ENCODE measurements at regions not wholly inside any gene's neighbourhood (a gene's known extent, or its start where the extent isn't known, plus 50 kb on each side); places are given as distances from the start of the nearest gene placed in this dataset.
"Not testable (repeated sequence)": the region's sequence is repeated elsewhere in the genome, so short reads cannot be mapped to it uniquely, and the experiment has no call there.

DNA sequence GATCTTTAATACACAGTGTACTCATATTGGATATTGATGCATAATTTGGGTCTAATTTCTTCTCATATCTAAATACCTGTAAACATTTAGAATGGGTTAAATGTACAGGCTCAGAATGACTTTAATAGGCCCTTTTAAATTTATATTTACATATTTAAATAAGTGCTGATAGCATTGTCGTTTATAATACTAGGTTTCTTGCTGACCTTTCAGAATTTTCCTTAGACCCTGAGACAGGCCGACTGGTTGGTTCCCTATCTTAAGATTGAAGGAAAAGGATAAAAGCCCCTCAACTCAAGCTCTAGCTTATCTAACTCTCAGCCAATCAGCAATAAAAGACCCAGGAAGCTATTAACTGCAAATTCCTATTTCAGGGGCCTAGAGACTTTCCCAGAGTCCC lies 67.8 kb upstream of the HNMT start:
- DNase-seq (ENCODE audit: low read depth) = no peak
- no peak overlapping the region for H3K4me3 ChIP-seq (ENCODE audit: control insufficient read depth, low read depth, low read length)
- TF ChIP-seq, protein P1, sequence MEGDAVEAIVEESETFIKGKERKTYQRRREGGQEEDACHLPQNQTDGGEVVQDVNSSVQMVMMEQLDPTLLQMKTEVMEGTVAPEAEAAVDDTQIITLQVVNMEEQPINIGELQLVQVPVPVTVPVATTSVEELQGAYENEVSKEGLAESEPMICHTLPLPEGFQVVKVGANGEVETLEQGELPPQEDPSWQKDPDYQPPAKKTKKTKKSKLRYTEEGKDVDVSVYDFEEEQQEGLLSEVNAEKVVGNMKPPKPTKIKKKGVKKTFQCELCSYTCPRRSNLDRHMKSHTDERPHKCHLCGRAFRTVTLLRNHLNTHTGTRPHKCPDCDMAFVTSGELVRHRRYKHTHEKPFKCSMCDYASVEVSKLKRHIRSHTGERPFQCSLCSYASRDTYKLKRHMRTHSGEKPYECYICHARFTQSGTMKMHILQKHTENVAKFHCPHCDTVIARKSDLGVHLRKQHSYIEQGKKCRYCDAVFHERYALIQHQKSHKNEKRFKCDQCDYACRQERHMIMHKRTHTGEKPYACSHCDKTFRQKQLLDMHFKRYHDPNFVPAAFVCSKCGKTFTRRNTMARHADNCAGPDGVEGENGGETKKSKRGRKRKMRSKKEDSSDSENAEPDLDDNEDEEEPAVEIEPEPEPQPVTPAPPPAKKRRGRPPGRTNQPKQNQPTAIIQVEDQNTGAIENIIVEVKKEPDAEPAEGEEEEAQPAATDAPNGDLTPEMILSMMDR (IDR thresholded peaks at IDR 0.05; ENCODE audit: control insufficient read depth, insufficient read depth, low read depth, low read length, missing control alignments) = no peak

GRCh38 chr2:137897082-137897481 lies 67.2 kb upstream of the HNMT start:
- DNase-seq (ENCODE audit: low read depth) = no peak
- TF ChIP-seq, protein P1 (IDR thresholded peaks at IDR 0.05; ENCODE audit: control insufficient read depth, insufficient read depth, low read depth, low read length, missing control alignments) = no peak
- no peak overlapping the region for H3K4me3 ChIP-seq (ENCODE audit: control insufficient read depth, low read depth, low read length)

DNA sequence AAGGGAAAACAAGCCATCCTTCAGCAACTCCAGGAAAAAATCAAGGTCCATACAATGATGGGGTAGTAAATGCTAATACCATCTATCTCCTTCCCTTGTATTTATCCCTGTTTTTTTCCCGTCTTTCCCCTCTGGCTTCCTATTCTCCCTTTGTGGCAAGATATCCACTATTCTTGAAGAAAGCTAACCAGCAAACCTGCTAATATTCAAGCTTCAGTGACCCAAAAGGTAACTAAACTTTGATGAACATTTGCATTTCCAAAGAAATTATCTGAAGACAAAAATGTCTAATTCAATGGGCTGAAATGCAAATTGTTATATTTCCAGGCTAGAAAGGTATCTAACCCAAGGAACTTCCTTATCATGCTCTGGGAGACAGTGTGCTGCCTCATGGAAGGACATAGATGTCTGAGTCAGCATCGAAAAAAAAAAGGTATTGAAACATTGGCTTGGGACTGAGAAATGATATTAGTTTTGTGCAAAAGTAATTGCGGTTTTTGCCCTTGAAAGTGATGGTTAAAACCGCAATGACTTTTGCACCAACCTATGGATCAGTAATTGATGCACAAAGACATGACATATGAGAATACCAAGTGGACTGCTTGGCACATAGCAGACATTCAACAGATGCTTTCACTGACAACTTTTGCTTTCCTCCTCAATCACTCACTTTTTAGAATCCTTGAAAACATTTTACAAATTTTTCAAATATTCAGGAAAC lies 63.7 kb upstream of the HNMT start:
- H3K4me3 ChIP-seq (ENCODE audit: control insufficient read depth, low read depth, low read length) = no peak overlapping the region
- TF ChIP-seq, protein P1 (IDR thresholded peaks at IDR 0.05; ENCODE audit: control insufficient read depth, insufficient read depth, low read depth, low read length, missing control alignments) = no peak
- DNase-seq (ENCODE audit: low read depth) = no peak

DNA sequence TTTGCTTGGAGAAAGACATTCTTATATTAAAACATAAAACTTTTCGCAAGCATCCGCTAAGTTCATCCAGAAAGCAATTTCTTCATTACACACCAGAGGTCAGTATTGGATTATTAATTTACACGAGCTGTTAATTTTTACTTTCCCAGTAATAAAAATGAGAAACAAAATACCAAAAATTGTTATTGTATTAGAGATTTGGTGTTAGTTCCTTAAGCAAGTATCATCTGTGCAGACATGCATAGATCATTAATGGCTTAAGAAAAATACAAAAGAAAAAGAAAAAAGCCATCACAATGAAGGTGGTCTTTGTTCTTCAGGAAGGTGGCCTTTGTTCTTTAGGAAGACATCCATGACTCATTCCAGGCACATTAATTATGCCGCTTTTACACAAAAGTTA lies 53.6 kb upstream of the HNMT start:
- TF ChIP-seq, protein P1 (IDR thresholded peaks at IDR 0.05; ENCODE audit: control insufficient read depth, insufficient read depth, low read depth, low read length, missing control alignments) = peak; percentile 41
- no peak for DNase-seq (ENCODE audit: low read depth)
- H3K4me3 ChIP-seq (ENCODE audit: control insufficient read depth, low read depth, low read length) = no peak overlapping the region

DNA sequence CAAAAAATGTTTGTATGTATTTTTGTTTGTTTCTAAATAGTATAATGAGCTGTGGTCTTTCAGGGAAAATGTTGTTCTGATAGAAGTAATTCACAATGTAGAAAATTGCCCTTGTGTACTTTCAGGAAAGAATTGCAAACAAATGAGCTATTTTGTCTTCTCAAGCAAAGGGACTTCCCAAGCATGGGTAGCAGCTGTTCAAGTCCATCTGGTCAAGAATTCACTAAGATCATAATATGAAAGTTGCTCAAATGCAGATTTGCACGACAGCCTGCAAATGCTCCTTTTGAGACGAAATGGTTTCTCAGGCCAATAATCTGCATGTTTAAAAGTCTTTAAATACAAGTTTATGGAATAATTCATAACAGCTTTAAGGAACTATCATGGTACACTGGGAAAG lies 51.9 kb upstream of the HNMT start:
- TF ChIP-seq, protein P1 (IDR thresholded peaks at IDR 0.05; ENCODE audit: control insufficient read depth, insufficient read depth, low read depth, low read length, missing control alignments) = no peak
- no peak overlapping the region for H3K4me3 ChIP-seq (ENCODE audit: control insufficient read depth, low read depth, low read length)
- no peak for DNase-seq (ENCODE audit: low read depth)

GRCh38 chr2:137913169-137913568 lies 51.1 kb upstream of the HNMT start:
- no peak overlapping the region for H3K4me3 ChIP-seq (ENCODE audit: control insufficient read depth, low read depth, low read length)
- TF ChIP-seq, protein P1 (IDR thresholded peaks at IDR 0.05; ENCODE audit: control insufficient read depth, insufficient read depth, low read depth, low read length, missing control alignments) = no peak
- no peak for DNase-seq (ENCODE audit: low read depth)

- H3K4me3 ChIP-seq (ENCODE audit: control insufficient read depth, low read depth, low read length); DNase-seq (ENCODE audit: low read depth): not testable (repeated sequence)
Measured at GRCh38 chr2:137913648-137914047, 50.6 kb upstream of the HNMT start.

Measured in AG09309 (cell line).